Neural cell (in vitro differentiated cells): ENCODE measurements at regions not wholly inside any gene's neighbourhood (a gene's known extent, or its start where the extent isn't known, plus 50 kb on each side); places are given as distances from the start of the nearest gene placed in this dataset.

Experiments
- POLR2AphosphoS5 ChIP-seq: IDR thresholded peaks from 2 replicates; pipeline ENCODE4 v1.6.1; 2012
- RAD21 ChIP-seq: fragments of 450-650 bp; conservative IDR thresholded peaks from 2 replicates; pipeline ENCODE4 v1.6.1; 2014; ENCODE audit warnings: antibody characterized with exemption, mild to moderate bottlenecking, moderate library complexity
- REST ChIP-seq: IDR thresholded peaks from 2 replicates; pipeline ENCODE4 v1.6.1; 2012; ENCODE audit warnings: borderline replicate concordance
- TF ChIP-seq, protein P1 (sequence below): fragments of 450-650 bp; IDR thresholded peaks from 2 replicates; pipeline ENCODE4 v1.5.1; 2014; ENCODE audit warnings: antibody characterized with exemption, mild to moderate bottlenecking, moderate library complexity; ENCODE audit not compliant: poor library complexity, severe bottlenecking

GRCh38 chrX:30997411-30997810 lies 74.4 kb downstream of the FTHL17 start:
- TF ChIP-seq, protein P1, sequence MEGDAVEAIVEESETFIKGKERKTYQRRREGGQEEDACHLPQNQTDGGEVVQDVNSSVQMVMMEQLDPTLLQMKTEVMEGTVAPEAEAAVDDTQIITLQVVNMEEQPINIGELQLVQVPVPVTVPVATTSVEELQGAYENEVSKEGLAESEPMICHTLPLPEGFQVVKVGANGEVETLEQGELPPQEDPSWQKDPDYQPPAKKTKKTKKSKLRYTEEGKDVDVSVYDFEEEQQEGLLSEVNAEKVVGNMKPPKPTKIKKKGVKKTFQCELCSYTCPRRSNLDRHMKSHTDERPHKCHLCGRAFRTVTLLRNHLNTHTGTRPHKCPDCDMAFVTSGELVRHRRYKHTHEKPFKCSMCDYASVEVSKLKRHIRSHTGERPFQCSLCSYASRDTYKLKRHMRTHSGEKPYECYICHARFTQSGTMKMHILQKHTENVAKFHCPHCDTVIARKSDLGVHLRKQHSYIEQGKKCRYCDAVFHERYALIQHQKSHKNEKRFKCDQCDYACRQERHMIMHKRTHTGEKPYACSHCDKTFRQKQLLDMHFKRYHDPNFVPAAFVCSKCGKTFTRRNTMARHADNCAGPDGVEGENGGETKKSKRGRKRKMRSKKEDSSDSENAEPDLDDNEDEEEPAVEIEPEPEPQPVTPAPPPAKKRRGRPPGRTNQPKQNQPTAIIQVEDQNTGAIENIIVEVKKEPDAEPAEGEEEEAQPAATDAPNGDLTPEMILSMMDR, result no peak
- TF ChIP-seq POLR2AphosphoS5 (no peak), REST (no peak), RAD21 (no peak)
